ENCODE measurements at regions not wholly inside any gene's neighbourhood (a gene's known extent, or its start where the extent isn't known, plus 50 kb on each side); places are given as distances from the start of the nearest gene placed in this dataset.

GRCh38 chr3:117616227-117616626 is 906.6 kb downstream of the TUSC7 start:
- H3K27me3 ChIP-seq (ENCODE audit: low read depth, low read length), result no peaks in the 10 kb centered on the region
- no peaks in the 10 kb centered on the region for H3K79me2 ChIP-seq (ENCODE audit: low read length)
- no peaks in the 10 kb centered on the region for H4K20me1 ChIP-seq (ENCODE audit: insufficient read depth, low read length)
- 0 out of 2 replicates have a peak, but pooled peaks cover 2% of the 10 kb centered on the region for H3K4me1 ChIP-seq (ENCODE audit: low read length)
- H3K27ac ChIP-seq (ENCODE audit: low read length), result no peak overlapping the region
- no peak overlapping the region for H3K9ac ChIP-seq (ENCODE audit: low read length)
- TF ChIP-seq CTCF (IDR thresholded peaks at IDR 0.05; ENCODE audit: low read depth, low read length) (0 out of 2 replicates have a peak, but pooled peaks have one; percentile 7), EZH2phosphoT487 (IDR thresholded peaks at IDR 0.05; ENCODE audit: low read depth) (no peak)
- H3K4me3 ChIP-seq (ENCODE audit: low read length), result no peak overlapping the region
- H3K9me3 ChIP-seq (ENCODE audit: insufficient read depth, low read length), result no peaks in the 10 kb centered on the region
- no peak overlapping the region for H2AFZ ChIP-seq (ENCODE audit: low read depth, low read length)
- H3K4me2 ChIP-seq (ENCODE audit: low read length), result no peak overlapping the region
- no peaks in the 10 kb centered on the region for H3K36me3 ChIP-seq (replicated peaks; ENCODE audit: low read depth, low read length)

- no peak for TF ChIP-seq CTCF (IDR thresholded peaks at IDR 0.05; ENCODE audit: low read depth, low read length)
- TF ChIP-seq EZH2phosphoT487 (IDR thresholded peaks at IDR 0.05; ENCODE audit: low read depth), result no peak
- H3K4me2 ChIP-seq (ENCODE audit: low read length), result no peak overlapping the region
- H2AFZ ChIP-seq (ENCODE audit: low read depth, low read length), result no peak overlapping the region
- no peak overlapping the region for H3K27ac ChIP-seq (ENCODE audit: low read length)
- no peaks in the 10 kb centered on the region for H4K20me1 ChIP-seq (ENCODE audit: insufficient read depth, low read length)
- H3K4me1 ChIP-seq (ENCODE audit: low read length), result no peaks in the 10 kb centered on the region
- H3K9ac ChIP-seq (ENCODE audit: low read length), result no peak overlapping the region
- no peak overlapping the region for H3K4me3 ChIP-seq (ENCODE audit: low read length)
- no peaks in the 10 kb centered on the region for H3K27me3 ChIP-seq (ENCODE audit: low read depth, low read length)
- H3K9me3 ChIP-seq (ENCODE audit: insufficient read depth, low read length), result no peaks in the 10 kb centered on the region
- H3K79me2 ChIP-seq (ENCODE audit: low read length), result no peaks in the 10 kb centered on the region
- no peaks in the 10 kb centered on the region for H3K36me3 ChIP-seq (replicated peaks; ENCODE audit: low read depth, low read length)
Measured at GRCh38 chr3:117617906-117618305, 908.3 kb downstream of the TUSC7 start.

DNA sequence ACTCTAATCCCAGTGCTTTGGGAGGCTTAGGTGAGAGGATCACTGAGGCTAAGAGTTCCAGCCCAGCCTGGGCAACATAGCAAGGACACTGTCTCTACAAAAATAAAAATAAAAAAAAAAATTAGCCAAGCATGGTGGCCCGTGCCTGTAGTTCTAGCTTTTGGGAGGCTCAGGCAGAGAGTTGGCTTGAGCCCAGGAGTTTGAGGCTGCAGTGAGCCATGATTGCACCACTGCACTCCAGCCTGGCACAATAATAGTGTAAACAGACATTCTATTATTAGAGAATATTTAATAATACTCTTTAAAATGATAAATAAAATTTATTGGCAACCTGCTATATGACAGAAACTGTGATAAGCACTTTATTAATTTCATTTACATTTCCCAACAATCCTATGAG is 908.9 kb downstream of the TUSC7 start:
- H3K4me2 ChIP-seq (ENCODE audit: low read length), result no peak overlapping the region
- H3K79me2 ChIP-seq (ENCODE audit: low read length), result no peaks in the 10 kb centered on the region
- H2AFZ ChIP-seq (ENCODE audit: low read depth, low read length), result no peak overlapping the region
- no peak overlapping the region for H3K27ac ChIP-seq (ENCODE audit: low read length)
- no peak for TF ChIP-seq EZH2phosphoT487 (IDR thresholded peaks at IDR 0.05; ENCODE audit: low read depth)
- no peak for TF ChIP-seq CTCF (IDR thresholded peaks at IDR 0.05; ENCODE audit: low read depth, low read length)
- no peaks in the 10 kb centered on the region for H3K4me1 ChIP-seq (ENCODE audit: low read length)
- H3K27me3 ChIP-seq (ENCODE audit: low read depth, low read length), result no peaks in the 10 kb centered on the region
- no peak overlapping the region for H3K9ac ChIP-seq (ENCODE audit: low read length)
- no peaks in the 10 kb centered on the region for H3K36me3 ChIP-seq (replicated peaks; ENCODE audit: low read depth, low read length)
- no peaks in the 10 kb centered on the region for H3K9me3 ChIP-seq (ENCODE audit: insufficient read depth, low read length)
- no peaks in the 10 kb centered on the region for H4K20me1 ChIP-seq (ENCODE audit: insufficient read depth, low read length)
- no peak overlapping the region for H3K4me3 ChIP-seq (ENCODE audit: low read length)

GRCh38 chr3:117619805-117620204 is 910.2 kb downstream of the TUSC7 start:
- no peak overlapping the region for H3K9ac ChIP-seq (ENCODE audit: low read length)
- H4K20me1 ChIP-seq (ENCODE audit: insufficient read depth, low read length), result no peaks in the 10 kb centered on the region
- H3K4me2 ChIP-seq (ENCODE audit: low read length), result no peak overlapping the region
- H3K4me3 ChIP-seq (ENCODE audit: low read length), result no peak overlapping the region
- TF ChIP-seq EZH2phosphoT487 (IDR thresholded peaks at IDR 0.05; ENCODE audit: low read depth) (no peak), CTCF (IDR thresholded peaks at IDR 0.05; ENCODE audit: low read depth, low read length) (no peak)
- H3K27ac ChIP-seq (ENCODE audit: low read length), result no peak overlapping the region
- H3K79me2 ChIP-seq (ENCODE audit: low read length), result no peaks in the 10 kb centered on the region
- no peaks in the 10 kb centered on the region for H3K4me1 ChIP-seq (ENCODE audit: low read length)
- H3K27me3 ChIP-seq (ENCODE audit: low read depth, low read length), result no peaks in the 10 kb centered on the region
- H3K9me3 ChIP-seq (ENCODE audit: insufficient read depth, low read length), result no peaks in the 10 kb centered on the region
- H3K36me3 ChIP-seq (replicated peaks; ENCODE audit: low read depth, low read length), result no peaks in the 10 kb centered on the region
- H2AFZ ChIP-seq (ENCODE audit: low read depth, low read length), result no peak overlapping the region

Measured in OCI-LY3 (cell line).